GM23338 (cell line): ENCODE measurements at regions not wholly inside any gene's neighbourhood (a gene's known extent, or its start where the extent isn't known, plus 50 kb on each side); places are given as distances from the start of the nearest gene placed in this dataset.

Source experiments
- ATAC-seq: fragments of 200-7000 bp; cut with Tn5 transposase; 3 replicates; pipeline ENCODE4 v1.9.1; 2020
- DNase-seq: peaks from one replicate; pipeline ENCODE4 v3.0.0-alpha.2; 2015; ENCODE audit warnings: low spot score
- H2AFZ ChIP-seq: fragments of 200-600 bp; sonication (generic); 2 replicates; pipeline ENCODE4 v1.8.0; 2016; ENCODE audit warnings: antibody characterized with exemption, mild to moderate bottlenecking, moderate library complexity
- H3F3A ChIP-seq: fragments of 200-600 bp; sonication (generic); replicated peaks from 2 replicates; pipeline ENCODE4 v1.8.0; 2017; ENCODE audit warnings: antibody characterized with exemption, mixed run types, low read depth
- H3K27ac ChIP-seq: fragments of 200-600 bp; sonication (generic); 2 replicates; pipeline ENCODE4 v1.6.1; 2016; ENCODE audit warnings: low read depth
- H3K27me3 ChIP-seq: fragments of 200-600 bp; sonication (generic); 2 replicates; pipeline ENCODE4 v1.8.0; 2016; ENCODE audit warnings: mild to moderate bottlenecking, mixed run types, moderate library complexity; ENCODE audit not compliant: insufficient read depth
- H3K36me3 ChIP-seq: fragments of 200-600 bp; sonication (generic); 2 replicates; pipeline ENCODE4 v1.8.0; 2016; ENCODE audit warnings: mild to moderate bottlenecking; ENCODE audit not compliant: insufficient read depth
- H3K4me1 ChIP-seq: fragments of 200-600 bp; sonication (generic); 2 replicates; pipeline ENCODE4 v1.8.0; 2016; ENCODE audit warnings: mild to moderate bottlenecking, moderate library complexity; ENCODE audit not compliant: insufficient read depth
- H3K4me2 ChIP-seq: fragments of 200-600 bp; sonication (generic); 2 replicates; pipeline ENCODE4 v1.7.1; 2017; ENCODE audit warnings: mixed run types
- H3K4me3 ChIP-seq: fragments of 200-600 bp; sonication (generic); 2 replicates; pipeline ENCODE4 v1.6.1; 2016; ENCODE audit warnings: mixed run types
- H3K79me2 ChIP-seq: fragments of 200-600 bp; sonication (generic); replicated peaks from 2 replicates; pipeline ENCODE4 v1.8.0; 2017; ENCODE audit warnings: mild to moderate bottlenecking; ENCODE audit not compliant: insufficient read depth
- H3K9me2 ChIP-seq: fragments of 200-600 bp; sonication (generic); 2 replicates; pipeline ENCODE4 v1.8.0; 2017; ENCODE audit not compliant: insufficient read depth
- H4K20me1 ChIP-seq: fragments of 200-600 bp; sonication (generic); replicated peaks from 2 replicates; pipeline ENCODE4 v1.8.0; 2017; ENCODE audit warnings: mild to moderate bottlenecking; ENCODE audit not compliant: insufficient read depth
- H3K27ac Mint-ChIP-seq: 2 replicates; pipeline ENCODE4 v1.8.0; 2020; ENCODE audit warnings: inconsistent platforms, mild to moderate bottlenecking, moderate library complexity, mixed read lengths
- H3K27me3 Mint-ChIP-seq: 3 replicates; pipeline ENCODE4 v1.8.0; 2022; ENCODE audit warnings: low read depth, mild to moderate bottlenecking, moderate library complexity, mixed read lengths, inconsistent platforms; ENCODE audit not compliant: insufficient read depth, poor library complexity
- H3K36me3 Mint-ChIP-seq: 3 replicates; pipeline ENCODE4 v1.8.0; 2021; ENCODE audit warnings: low read depth, mild to moderate bottlenecking, inconsistent platforms, moderate library complexity, mixed read lengths
- H3K4me1 Mint-ChIP-seq: 3 replicates; pipeline ENCODE4 v1.8.0; 2020; ENCODE audit warnings: mild to moderate bottlenecking, inconsistent platforms, mixed read lengths
- H3K4me3 Mint-ChIP-seq: 3 replicates; pipeline ENCODE4 v1.8.0; 2021; ENCODE audit warnings: moderate library complexity, mild to moderate bottlenecking, inconsistent platforms, mixed read lengths
- H3K9me3 Mint-ChIP-seq: 3 replicates; pipeline ENCODE4 v1.8.0; 2020; ENCODE audit warnings: moderate library complexity, mild to moderate bottlenecking, inconsistent platforms, mixed read lengths
- CREB1 ChIP-seq: fragments of 250-450 bp; sonication (Bioruptor Pico); IDR thresholded peaks from 2 replicates; pipeline ENCODE4 v1.5.0; 2020; ENCODE audit warnings: low read depth, mild to moderate bottlenecking, moderate library complexity
- JUNB ChIP-seq: IDR thresholded peaks from one replicate; pipeline ENCODE4 v1.6.1; 2016; ENCODE audit warnings: antibody characterized with exemption; ENCODE audit not compliant: unreplicated experiment
- NANOG ChIP-seq: IDR thresholded peaks from 2 replicates; pipeline ENCODE4 v1.6.1; 2016; ENCODE audit warnings: antibody characterized with exemption, borderline replicate concordance
- STAT1 ChIP-seq: IDR thresholded peaks from one replicate; pipeline ENCODE4 v1.6.1; 2016; ENCODE audit warnings: antibody characterized with exemption; ENCODE audit not compliant: unreplicated experiment
- ZNF114 ChIP-seq: fragments of 250-450 bp; sonication (Bioruptor Pico); IDR thresholded peaks from 2 replicates; pipeline ENCODE4 v1.5.0; 2020; ENCODE audit warnings: mild to moderate bottlenecking, moderate library complexity
- TF ChIP-seq, protein P1 (sequence below), 2 experiments: fragments of 200-600 bp in 1 of 2; sonication (generic) in 1 of 2; conservative IDR thresholded peaks; 2 replicates each; pipeline versions ENCODE4 v1.5.1 to v1.6.1; 2016 to 2017; ENCODE audit warnings: antibody characterized with exemption in 2 of 2, low read depth in 2 of 2, mild to moderate bottlenecking in 2 of 2, moderate library complexity in 1 of 2
- TF ChIP-seq, protein P2 (sequence below): fragments of 250-450 bp; sonication (Bioruptor Pico); IDR thresholded peaks from 2 replicates; pipeline ENCODE4 v1.5.0; 2020; ENCODE audit warnings: mild to moderate bottlenecking, moderate library complexity
- TF ChIP-seq, protein P3 (sequence below): IDR thresholded peaks from one replicate; pipeline ENCODE4 v1.6.1; 2018; ENCODE audit warnings: antibody characterized with exemption; ENCODE audit not compliant: unreplicated experiment
- TF ChIP-seq, protein P4 (sequence below): IDR thresholded peaks from 2 replicates; pipeline ENCODE4 v1.6.1; 2016; ENCODE audit warnings: antibody characterized with exemption

DNA sequence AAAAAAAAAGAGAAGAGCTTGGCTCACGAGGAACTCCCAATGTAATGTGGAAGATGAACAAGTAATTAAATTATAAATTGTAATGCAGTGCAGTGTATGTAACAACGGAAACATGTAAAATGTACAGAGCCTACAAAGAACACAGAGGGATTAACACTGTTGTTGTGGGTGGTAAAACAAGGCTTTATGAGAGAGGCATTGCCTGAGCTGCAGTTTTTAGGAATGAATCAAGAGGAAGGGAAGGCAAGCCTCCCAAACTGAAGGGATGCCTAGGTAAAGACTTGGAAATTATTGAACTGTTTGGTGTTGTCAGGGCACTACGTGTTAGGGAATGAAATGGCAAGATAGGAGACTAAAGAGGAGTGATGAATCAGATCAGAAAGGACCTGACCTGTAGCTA lies 213.7 kb downstream of the HTR7 start:
- Histone ChIP-seq H3K36me3 (no peaks in the 10 kb centered on the region), H3F3A (no peaks in the 10 kb centered on the region), H3K9me2 (no peaks in the 10 kb centered on the region), H3K4me1 (no peaks in the 10 kb centered on the region), H4K20me1 (no peaks in the 10 kb centered on the region), H3K27me3 (no peaks in the 10 kb centered on the region), H3K79me2 (no peaks in the 10 kb centered on the region), H3K4me2 (no peak overlapping the region), H2AFZ (no peak overlapping the region), H3K27ac (no peak overlapping the region), H3K4me3 (no peak overlapping the region)
- Mint-ChIP-seq H3K9me3 (no peaks in the 10 kb centered on the region; the same call in 2 of the 3 replicates), H3K36me3 (peaks cover 4% of the 10 kb centered on the region; the same call in 1 of the 3 replicates), H3K27ac (no peak overlapping the region), H3K4me3 (no peak overlapping the region), H3K27me3 (no peaks in the 10 kb centered on the region), H3K4me1 (peaks cover 32% of the 10 kb centered on the region)
- DNase-seq = no peak
- no peak for ATAC-seq
- TF ChIP-seq, protein P1, sequence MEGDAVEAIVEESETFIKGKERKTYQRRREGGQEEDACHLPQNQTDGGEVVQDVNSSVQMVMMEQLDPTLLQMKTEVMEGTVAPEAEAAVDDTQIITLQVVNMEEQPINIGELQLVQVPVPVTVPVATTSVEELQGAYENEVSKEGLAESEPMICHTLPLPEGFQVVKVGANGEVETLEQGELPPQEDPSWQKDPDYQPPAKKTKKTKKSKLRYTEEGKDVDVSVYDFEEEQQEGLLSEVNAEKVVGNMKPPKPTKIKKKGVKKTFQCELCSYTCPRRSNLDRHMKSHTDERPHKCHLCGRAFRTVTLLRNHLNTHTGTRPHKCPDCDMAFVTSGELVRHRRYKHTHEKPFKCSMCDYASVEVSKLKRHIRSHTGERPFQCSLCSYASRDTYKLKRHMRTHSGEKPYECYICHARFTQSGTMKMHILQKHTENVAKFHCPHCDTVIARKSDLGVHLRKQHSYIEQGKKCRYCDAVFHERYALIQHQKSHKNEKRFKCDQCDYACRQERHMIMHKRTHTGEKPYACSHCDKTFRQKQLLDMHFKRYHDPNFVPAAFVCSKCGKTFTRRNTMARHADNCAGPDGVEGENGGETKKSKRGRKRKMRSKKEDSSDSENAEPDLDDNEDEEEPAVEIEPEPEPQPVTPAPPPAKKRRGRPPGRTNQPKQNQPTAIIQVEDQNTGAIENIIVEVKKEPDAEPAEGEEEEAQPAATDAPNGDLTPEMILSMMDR (conservative IDR thresholded peaks at IDR 0.05; ENCODE audit: low read depth in 2 of 2) = no peak
- TF ChIP-seq, protein P2, sequence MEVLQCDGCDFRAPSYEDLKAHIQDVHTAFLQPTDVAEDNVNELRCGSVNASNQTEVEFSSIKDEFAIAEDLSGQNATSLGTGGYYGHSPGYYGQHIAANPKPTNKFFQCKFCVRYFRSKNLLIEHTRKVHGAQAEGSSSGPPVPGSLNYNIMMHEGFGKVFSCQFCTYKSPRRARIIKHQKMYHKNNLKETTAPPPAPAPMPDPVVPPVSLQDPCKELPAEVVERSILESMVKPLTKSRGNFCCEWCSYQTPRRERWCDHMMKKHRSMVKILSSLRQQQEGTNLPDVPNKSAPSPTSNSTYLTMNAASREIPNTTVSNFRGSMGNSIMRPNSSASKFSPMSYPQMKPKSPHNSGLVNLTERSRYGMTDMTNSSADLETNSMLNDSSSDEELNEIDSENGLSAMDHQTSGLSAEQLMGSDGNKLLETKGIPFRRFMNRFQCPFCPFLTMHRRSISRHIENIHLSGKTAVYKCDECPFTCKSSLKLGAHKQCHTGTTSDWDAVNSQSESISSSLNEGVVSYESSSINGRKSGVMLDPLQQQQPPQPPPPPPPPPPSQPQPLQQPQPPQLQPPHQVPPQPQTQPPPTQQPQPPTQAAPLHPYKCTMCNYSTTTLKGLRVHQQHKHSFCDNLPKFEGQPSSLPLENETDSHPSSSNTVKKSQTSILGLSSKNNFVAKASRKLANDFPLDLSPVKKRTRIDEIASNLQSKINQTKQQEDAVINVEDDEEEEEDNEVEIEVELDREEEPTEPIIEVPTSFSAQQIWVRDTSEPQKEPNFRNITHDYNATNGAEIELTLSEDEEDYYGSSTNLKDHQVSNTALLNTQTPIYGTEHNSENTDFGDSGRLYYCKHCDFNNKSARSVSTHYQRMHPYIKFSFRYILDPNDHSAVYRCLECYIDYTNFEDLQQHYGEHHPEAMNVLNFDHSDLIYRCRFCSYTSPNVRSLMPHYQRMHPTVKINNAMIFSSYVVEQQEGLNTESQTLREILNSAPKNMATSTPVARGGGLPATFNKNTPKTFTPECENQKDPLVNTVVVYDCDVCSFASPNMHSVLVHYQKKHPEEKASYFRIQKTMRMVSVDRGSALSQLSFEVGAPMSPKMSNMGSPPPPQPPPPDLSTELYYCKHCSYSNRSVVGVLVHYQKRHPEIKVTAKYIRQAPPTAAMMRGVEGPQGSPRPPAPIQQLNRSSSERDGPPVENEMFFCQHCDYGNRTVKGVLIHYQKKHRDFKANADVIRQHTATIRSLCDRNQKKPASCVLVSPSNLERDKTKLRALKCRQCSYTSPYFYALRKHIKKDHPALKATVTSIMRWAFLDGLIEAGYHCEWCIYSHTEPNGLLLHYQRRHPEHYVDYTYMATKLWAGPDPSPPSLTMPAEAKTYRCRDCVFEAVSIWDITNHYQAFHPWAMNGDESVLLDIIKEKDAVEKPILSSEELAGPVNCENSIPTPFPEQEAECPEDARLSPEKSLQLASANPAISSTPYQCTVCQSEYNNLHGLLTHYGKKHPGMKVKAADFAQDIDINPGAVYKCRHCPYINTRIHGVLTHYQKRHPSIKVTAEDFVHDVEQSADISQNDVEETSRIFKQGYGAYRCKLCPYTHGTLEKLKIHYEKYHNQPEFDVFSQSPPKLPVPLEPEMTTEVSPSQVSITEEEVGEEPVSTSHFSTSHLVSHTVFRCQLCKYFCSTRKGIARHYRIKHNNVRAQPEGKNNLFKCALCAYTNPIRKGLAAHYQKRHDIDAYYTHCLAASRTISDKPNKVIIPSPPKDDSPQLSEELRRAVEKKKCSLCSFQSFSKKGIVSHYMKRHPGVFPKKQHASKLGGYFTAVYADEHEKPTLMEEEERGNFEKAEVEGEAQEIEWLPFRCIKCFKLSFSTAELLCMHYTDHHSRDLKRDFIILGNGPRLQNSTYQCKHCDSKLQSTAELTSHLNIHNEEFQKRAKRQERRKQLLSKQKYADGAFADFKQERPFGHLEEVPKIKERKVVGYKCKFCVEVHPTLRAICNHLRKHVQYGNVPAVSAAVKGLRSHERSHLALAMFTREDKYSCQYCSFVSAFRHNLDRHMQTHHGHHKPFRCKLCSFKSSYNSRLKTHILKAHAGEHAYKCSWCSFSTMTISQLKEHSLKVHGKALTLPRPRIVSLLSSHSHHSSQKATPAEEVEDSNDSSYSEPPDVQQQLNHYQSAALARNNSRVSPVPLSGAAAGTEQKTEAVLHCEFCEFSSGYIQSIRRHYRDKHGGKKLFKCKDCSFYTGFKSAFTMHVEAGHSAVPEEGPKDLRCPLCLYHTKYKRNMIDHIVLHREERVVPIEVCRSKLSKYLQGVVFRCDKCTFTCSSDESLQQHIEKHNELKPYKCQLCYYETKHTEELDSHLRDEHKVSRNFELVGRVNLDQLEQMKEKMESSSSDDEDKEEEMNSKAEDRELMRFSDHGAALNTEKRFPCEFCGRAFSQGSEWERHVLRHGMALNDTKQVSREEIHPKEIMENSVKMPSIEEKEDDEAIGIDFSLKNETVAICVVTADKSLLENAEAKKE = no peak
- no peak for TF ChIP-seq JUNB
- TF ChIP-seq, protein P3, sequence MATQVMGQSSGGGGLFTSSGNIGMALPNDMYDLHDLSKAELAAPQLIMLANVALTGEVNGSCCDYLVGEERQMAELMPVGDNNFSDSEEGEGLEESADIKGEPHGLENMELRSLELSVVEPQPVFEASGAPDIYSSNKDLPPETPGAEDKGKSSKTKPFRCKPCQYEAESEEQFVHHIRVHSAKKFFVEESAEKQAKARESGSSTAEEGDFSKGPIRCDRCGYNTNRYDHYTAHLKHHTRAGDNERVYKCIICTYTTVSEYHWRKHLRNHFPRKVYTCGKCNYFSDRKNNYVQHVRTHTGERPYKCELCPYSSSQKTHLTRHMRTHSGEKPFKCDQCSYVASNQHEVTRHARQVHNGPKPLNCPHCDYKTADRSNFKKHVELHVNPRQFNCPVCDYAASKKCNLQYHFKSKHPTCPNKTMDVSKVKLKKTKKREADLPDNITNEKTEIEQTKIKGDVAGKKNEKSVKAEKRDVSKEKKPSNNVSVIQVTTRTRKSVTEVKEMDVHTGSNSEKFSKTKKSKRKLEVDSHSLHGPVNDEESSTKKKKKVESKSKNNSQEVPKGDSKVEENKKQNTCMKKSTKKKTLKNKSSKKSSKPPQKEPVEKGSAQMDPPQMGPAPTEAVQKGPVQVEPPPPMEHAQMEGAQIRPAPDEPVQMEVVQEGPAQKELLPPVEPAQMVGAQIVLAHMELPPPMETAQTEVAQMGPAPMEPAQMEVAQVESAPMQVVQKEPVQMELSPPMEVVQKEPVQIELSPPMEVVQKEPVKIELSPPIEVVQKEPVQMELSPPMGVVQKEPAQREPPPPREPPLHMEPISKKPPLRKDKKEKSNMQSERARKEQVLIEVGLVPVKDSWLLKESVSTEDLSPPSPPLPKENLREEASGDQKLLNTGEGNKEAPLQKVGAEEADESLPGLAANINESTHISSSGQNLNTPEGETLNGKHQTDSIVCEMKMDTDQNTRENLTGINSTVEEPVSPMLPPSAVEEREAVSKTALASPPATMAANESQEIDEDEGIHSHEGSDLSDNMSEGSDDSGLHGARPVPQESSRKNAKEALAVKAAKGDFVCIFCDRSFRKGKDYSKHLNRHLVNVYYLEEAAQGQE = no peak
- TF ChIP-seq ZNF114 (CRISPR knock-in tag) = no peak
- TF ChIP-seq STAT1 = no peak
- TF ChIP-seq CREB1 (CRISPR knock-in tag) = no peak
- TF ChIP-seq, protein P4, sequence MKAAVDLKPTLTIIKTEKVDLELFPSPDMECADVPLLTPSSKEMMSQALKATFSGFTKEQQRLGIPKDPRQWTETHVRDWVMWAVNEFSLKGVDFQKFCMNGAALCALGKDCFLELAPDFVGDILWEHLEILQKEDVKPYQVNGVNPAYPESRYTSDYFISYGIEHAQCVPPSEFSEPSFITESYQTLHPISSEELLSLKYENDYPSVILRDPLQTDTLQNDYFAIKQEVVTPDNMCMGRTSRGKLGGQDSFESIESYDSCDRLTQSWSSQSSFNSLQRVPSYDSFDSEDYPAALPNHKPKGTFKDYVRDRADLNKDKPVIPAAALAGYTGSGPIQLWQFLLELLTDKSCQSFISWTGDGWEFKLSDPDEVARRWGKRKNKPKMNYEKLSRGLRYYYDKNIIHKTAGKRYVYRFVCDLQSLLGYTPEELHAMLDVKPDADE = no peak
- TF ChIP-seq NANOG = no peak
